Gastroesophageal sphincter (tissue), 3 donors: ENCODE measurements at regions not wholly inside any gene's neighbourhood (a gene's known extent, or its start where the extent isn't known, plus 50 kb on each side); places are given as distances from the start of the nearest gene placed in this dataset.
"Not testable (repeated sequence)": the region's sequence is repeated elsewhere in the genome, so short reads cannot be mapped to it uniquely, and the experiment has no call there.

Experiments used
- CTCF ChIP-seq, 4 experiments: fragments of 200-600 bp in 2 of 4; fragments of 450-650 bp in 2 of 4; sonication (generic) in 1 of 4; IDR thresholded peaks; one replicate each; pipeline ENCODE4 v1.5.1; 2017 to 2019; ENCODE audit warnings: antibody characterized with exemption in 4 of 4, mild to moderate bottlenecking in 2 of 4, moderate library complexity in 2 of 4
- POLR2A ChIP-seq, 2 donors: fragments of 450-650 bp; IDR thresholded peaks; one replicate each; pipeline ENCODE4 v1.6.1; 2017; ENCODE audit warnings: antibody characterized with exemption in 2 of 2, mild to moderate bottlenecking in 2 of 2, moderate library complexity in 1 of 2

GRCh38 chr9:42414865-42415264 is 231.4 kb downstream of the SPATA31A6 start:
- TF ChIP-seq CTCF, POLR2A (IDR thresholded peaks at IDR 0.05): not testable (repeated sequence)
